ENCODE measurements at regions not wholly inside any gene's neighbourhood (a gene's known extent, or its start where the extent isn't known, plus 50 kb on each side); places are given as distances from the start of the nearest gene placed in this dataset.

GRCh38 chr21:14875186-14875585 lies 189.6 kb downstream of the NRIP1 start:
- Histone ChIP-seq H3K4me3 (replicated peaks in 1 of 4; ENCODE audit: control extremely low read depth in 1 of 4, insufficient read depth in 1 of 4, low read depth in 3 of 4, low read length in 4 of 4) (no peak overlapping the region), H3K27ac (ENCODE audit: insufficient read depth, low read length) (no peak overlapping the region), H3K36me3 (ENCODE audit: control insufficient read depth, insufficient read depth, low read length) (no peaks in the 10 kb centered on the region), H3K9ac (ENCODE audit: insufficient read depth, low read length) (no peak overlapping the region), H2AFZ (ENCODE audit: low read length) (no peak overlapping the region), H3K4me2 (ENCODE audit: extremely low read depth, insufficient read depth, low read length) (no peak overlapping the region), H3K9me3 (ENCODE audit: control insufficient read depth, insufficient read depth, low read depth, low read length) (no peaks in the 10 kb centered on the region), H3K79me2 (ENCODE audit: control insufficient read depth, insufficient read depth, low read length) (no peaks in the 10 kb centered on the region), H4K20me1 (ENCODE audit: control insufficient read depth, extremely low read depth, insufficient read depth, low read length) (no peaks in the 10 kb centered on the region), H3K27me3 (ENCODE audit: control insufficient read depth, insufficient read depth, low read length) (no peaks in the 10 kb centered on the region), H3K4me1 (ENCODE audit: control insufficient read depth, extremely low read depth, insufficient read depth, low read length) (no peaks in the 10 kb centered on the region)
- TF ChIP-seq, protein P1, sequence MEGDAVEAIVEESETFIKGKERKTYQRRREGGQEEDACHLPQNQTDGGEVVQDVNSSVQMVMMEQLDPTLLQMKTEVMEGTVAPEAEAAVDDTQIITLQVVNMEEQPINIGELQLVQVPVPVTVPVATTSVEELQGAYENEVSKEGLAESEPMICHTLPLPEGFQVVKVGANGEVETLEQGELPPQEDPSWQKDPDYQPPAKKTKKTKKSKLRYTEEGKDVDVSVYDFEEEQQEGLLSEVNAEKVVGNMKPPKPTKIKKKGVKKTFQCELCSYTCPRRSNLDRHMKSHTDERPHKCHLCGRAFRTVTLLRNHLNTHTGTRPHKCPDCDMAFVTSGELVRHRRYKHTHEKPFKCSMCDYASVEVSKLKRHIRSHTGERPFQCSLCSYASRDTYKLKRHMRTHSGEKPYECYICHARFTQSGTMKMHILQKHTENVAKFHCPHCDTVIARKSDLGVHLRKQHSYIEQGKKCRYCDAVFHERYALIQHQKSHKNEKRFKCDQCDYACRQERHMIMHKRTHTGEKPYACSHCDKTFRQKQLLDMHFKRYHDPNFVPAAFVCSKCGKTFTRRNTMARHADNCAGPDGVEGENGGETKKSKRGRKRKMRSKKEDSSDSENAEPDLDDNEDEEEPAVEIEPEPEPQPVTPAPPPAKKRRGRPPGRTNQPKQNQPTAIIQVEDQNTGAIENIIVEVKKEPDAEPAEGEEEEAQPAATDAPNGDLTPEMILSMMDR (conservative IDR thresholded peaks at IDR 0.05 in 1 of 2, IDR thresholded peaks at IDR 0.05 in 1 of 2; ENCODE audit: low read depth in 1 of 2, low read length in 2 of 2): no peak
- TF ChIP-seq EZH2 (IDR thresholded peaks at IDR 0.05; ENCODE audit: low read length, missing control alignments): no peak
- no peak for DNase-seq (ENCODE audit: low read depth in 2 of 2)

DNA sequence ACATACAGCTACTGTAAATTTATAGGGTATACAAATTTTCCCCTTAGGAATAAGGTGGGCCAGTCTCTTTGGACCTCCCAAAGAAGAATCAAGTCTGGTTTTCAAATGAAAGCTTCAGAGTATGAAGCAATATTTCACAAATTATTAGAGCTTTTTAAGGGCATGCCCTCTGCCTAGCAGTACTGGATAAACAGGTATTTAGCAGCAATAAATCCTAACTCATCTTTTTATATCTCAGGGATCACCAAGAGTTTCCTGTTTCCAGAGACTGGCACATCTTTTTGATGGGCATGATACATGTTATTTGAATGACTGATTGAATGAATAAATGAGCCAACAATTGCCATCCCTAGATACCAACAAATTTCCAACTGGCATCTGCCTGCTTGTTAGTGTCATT lies 190.4 kb downstream of the NRIP1 start:
- Histone ChIP-seq H3K79me2 (ENCODE audit: control insufficient read depth, insufficient read depth, low read length) (no peaks in the 10 kb centered on the region), H2AFZ (ENCODE audit: low read length) (no peak overlapping the region), H4K20me1 (ENCODE audit: control insufficient read depth, extremely low read depth, insufficient read depth, low read length) (no peaks in the 10 kb centered on the region), H3K4me1 (ENCODE audit: control insufficient read depth, extremely low read depth, insufficient read depth, low read length) (no peaks in the 10 kb centered on the region), H3K27me3 (ENCODE audit: control insufficient read depth, insufficient read depth, low read length) (no peaks in the 10 kb centered on the region), H3K36me3 (ENCODE audit: control insufficient read depth, insufficient read depth, low read length) (no peaks in the 10 kb centered on the region), H3K9ac (ENCODE audit: insufficient read depth, low read length) (no peak overlapping the region), H3K4me2 (ENCODE audit: extremely low read depth, insufficient read depth, low read length) (no peak overlapping the region), H3K9me3 (ENCODE audit: control insufficient read depth, insufficient read depth, low read depth, low read length) (no peaks in the 10 kb centered on the region), H3K27ac (ENCODE audit: insufficient read depth, low read length) (no peak overlapping the region), H3K4me3 (replicated peaks in 1 of 4; ENCODE audit: control extremely low read depth in 1 of 4, insufficient read depth in 1 of 4, low read depth in 3 of 4, low read length in 4 of 4) (no peak overlapping the region)
- no peak for TF ChIP-seq EZH2 (IDR thresholded peaks at IDR 0.05; ENCODE audit: low read length, missing control alignments)
- TF ChIP-seq, protein P1 (conservative IDR thresholded peaks at IDR 0.05 in 1 of 2, IDR thresholded peaks at IDR 0.05 in 1 of 2; ENCODE audit: low read depth in 1 of 2, low read length in 2 of 2): no peak
- DNase-seq (ENCODE audit: low read depth in 2 of 2): no peak

DNA sequence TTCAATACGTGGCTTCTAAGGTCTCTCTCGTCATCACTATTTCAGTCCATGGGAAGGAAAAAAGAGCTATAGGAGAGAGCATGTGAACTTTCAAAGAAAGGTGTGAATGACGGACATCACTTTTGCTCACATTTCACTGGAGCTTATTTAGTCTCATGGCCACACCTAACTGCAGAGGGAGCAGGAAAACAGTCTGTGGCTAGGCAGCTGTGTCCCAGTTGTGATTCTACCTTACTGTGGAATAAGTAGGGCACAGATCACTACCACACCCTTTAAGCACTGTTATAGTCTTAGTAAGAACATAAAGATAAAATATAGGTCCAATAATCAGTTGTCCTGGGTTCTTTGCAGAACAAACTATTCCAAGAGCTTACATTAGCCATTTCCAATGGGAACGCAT lies 192.9 kb downstream of the NRIP1 start:
- TF ChIP-seq EZH2 (IDR thresholded peaks at IDR 0.05; ENCODE audit: low read length, missing control alignments): no peak
- TF ChIP-seq, protein P1 (conservative IDR thresholded peaks at IDR 0.05 in 1 of 2, IDR thresholded peaks at IDR 0.05 in 1 of 2; ENCODE audit: low read depth in 1 of 2, low read length in 2 of 2): no peak
- H4K20me1 ChIP-seq (ENCODE audit: control insufficient read depth, extremely low read depth, insufficient read depth, low read length): no peaks in the 10 kb centered on the region

More for the DNA sequence above, 192.9 kb downstream of the NRIP1 start:
- Histone ChIP-seq H3K27me3 (ENCODE audit: control insufficient read depth, insufficient read depth, low read length) (no peaks in the 10 kb centered on the region), H3K27ac (ENCODE audit: insufficient read depth, low read length) (no peak overlapping the region), H3K9ac (ENCODE audit: insufficient read depth, low read length) (no peak overlapping the region), H3K9me3 (ENCODE audit: control insufficient read depth, insufficient read depth, low read depth, low read length) (no peaks in the 10 kb centered on the region), H3K4me3 (replicated peaks in 1 of 4; ENCODE audit: control extremely low read depth in 1 of 4, insufficient read depth in 1 of 4, low read depth in 3 of 4, low read length in 4 of 4) (no peak overlapping the region), H2AFZ (ENCODE audit: low read length) (no peak overlapping the region), H3K4me1 (ENCODE audit: control insufficient read depth, extremely low read depth, insufficient read depth, low read length) (no peaks in the 10 kb centered on the region), H3K36me3 (ENCODE audit: control insufficient read depth, insufficient read depth, low read length) (no peaks in the 10 kb centered on the region), H3K79me2 (ENCODE audit: control insufficient read depth, insufficient read depth, low read length) (no peaks in the 10 kb centered on the region), H3K4me2 (ENCODE audit: extremely low read depth, insufficient read depth, low read length) (no peak overlapping the region)
- DNase-seq (ENCODE audit: low read depth in 2 of 2): no peak

Data from fibroblast of lung (primary cell).